A673 (cell line): ENCODE measurements at regions not wholly inside any gene's neighbourhood (a gene's known extent, or its start where the extent isn't known, plus 50 kb on each side); places are given as distances from the start of the nearest gene placed in this dataset.

Experiments used
- BruUV-seq: library from RNA; stranded (reverse); fragments of 400-500 nt; replicated peaks from 2 replicates; lab custom pipeline; 2021; lab: Mats Ljungman, UMichigan
- CTCF ChIA-PET: fragments of 300-600 bp; sonication (Branson Sonifier 250); formaldehyde crosslinking; loops from one replicate; lab custom pipeline; 2022; ENCODE audit warnings: antibody characterized with exemption; lab: Charles Lee
- POLR2A ChIA-PET: fragments of 300-600 bp; sonication (Branson Sonifier 250); formaldehyde crosslinking; loops from one replicate; lab custom pipeline; 2022; ENCODE audit warnings: antibody characterized with exemption; ENCODE audit not compliant: low non-redundant PET; lab: Charles Lee
- DNase-seq: peaks from one replicate; pipeline ENCODE4 v3.0.0-alpha.2; 2015; ENCODE audit warnings: low spot score
- H3K27ac ChIP-seq: fragments of 200-600 bp; sonication (generic); 2 replicates; pipeline ENCODE4 v1.5.1; 2016; ENCODE audit warnings: mixed run types, low read depth, mild to moderate bottlenecking, mixed read lengths, antibody characterized with exemption, low read length; ENCODE audit not compliant: poor library complexity, severe bottlenecking
- H3K27me3 ChIP-seq: fragments of 200-600 bp; sonication (generic); replicated peaks from 2 replicates; pipeline ENCODE4 v1.6.1; 2017; ENCODE audit warnings: mixed run types, low read depth, mild to moderate bottlenecking, mixed read lengths, antibody characterized with exemption, low read length; ENCODE audit not compliant: insufficient read depth, poor library complexity
- H3K36me3 ChIP-seq: fragments of 200-600 bp; sonication (generic); 2 replicates; pipeline ENCODE4 v1.6.1; 2016; ENCODE audit warnings: mixed run types, mild to moderate bottlenecking, mixed read lengths, antibody characterized with exemption, low read length; ENCODE audit not compliant: insufficient read depth, poor library complexity, severe bottlenecking
- H3K4me1 ChIP-seq: fragments of 200-600 bp; sonication (generic); 2 replicates; pipeline ENCODE4 v1.6.1; 2017; ENCODE audit warnings: mixed run types, mild to moderate bottlenecking, mixed read lengths, antibody characterized with exemption, low read length; ENCODE audit not compliant: insufficient read depth, poor library complexity, severe bottlenecking
- H3K4me3 ChIP-seq: fragments of 200-600 bp; sonication (generic); 2 replicates; pipeline ENCODE4 v1.5.1; 2016; ENCODE audit warnings: low read depth, mixed run types, mild to moderate bottlenecking, mixed read lengths, low read length; ENCODE audit not compliant: poor library complexity, severe bottlenecking
- H3K9me3 ChIP-seq: fragments of 200-600 bp; sonication (generic); 2 replicates; pipeline ENCODE4 v1.6.1; 2016; ENCODE audit warnings: mixed run types, low read depth, mild to moderate bottlenecking, mixed read lengths, antibody characterized with exemption, low read length; ENCODE audit not compliant: poor library complexity, severe bottlenecking
- EZH2 ChIP-seq: fragments of 200-600 bp; sonication (generic); IDR thresholded peaks from 2 replicates; pipeline ENCODE4 v1.6.1; 2017; ENCODE audit warnings: borderline replicate concordance, low read depth, mild to moderate bottlenecking, mixed read lengths, antibody characterized with exemption, low read length; ENCODE audit not compliant: poor library complexity, severe bottlenecking
- intact Hi-C: fragments of 100-400 bp; cut with micrococcal nuclease; formaldehyde crosslinking; loops from one replicate; pipeline ENCODE4 v1.10.0; 2022; ENCODE audit not compliant: unreplicated experiment
- TF ChIP-seq, protein P1 (sequence below): fragments of 300-800, 200-600 bp; sonication (generic); conservative IDR thresholded peaks from 2 replicates; pipeline ENCODE4 v1.5.1; 2017; ENCODE audit warnings: low read depth, mild to moderate bottlenecking, antibody characterized with exemption, low read length, moderate library complexity, mixed read lengths

DNA sequence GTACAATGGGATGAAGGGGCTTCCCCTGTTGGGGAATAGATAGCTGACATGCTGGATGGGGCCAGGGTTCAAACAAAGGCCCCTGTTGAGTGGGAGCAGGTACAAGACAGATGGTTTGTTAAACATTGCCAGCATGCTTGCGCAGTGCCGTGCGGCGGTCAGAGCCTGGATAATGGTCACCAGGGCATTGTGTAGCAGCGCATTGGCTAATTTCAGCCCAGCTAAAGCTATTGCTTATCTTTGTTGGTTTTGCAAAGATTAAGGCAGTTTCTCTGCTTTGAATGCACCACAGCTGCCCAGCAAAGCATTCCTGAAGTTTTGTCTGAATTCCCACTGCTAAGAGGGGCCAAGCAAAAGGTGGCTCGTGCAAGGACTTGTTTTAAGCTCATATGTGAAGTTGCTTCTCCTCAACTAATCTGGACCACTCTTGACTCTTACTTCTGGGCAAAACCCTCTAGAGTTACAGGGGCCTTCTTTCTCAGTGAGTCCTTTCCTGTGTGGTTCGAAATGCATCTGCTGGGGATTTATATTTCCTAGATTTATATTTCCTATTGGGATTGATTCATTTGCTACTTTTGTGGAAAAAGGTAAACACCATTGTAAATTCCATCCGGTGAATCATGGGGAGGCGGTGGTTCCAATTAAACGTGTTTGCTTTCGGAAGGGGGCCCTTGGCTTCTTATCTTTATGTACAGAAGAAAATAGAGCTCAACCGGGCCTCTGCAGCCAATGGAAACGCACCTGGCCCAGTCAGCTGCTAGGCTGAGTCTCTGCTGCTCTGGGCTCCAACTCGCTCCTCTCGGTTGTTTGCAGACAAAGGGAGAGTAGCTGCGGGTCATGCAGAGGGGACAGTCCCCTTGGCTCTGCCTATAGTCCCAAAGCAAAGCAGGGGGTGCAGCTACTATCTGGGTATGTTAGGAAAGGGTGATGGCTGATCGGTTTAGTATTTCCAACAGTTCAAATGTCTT is 72.1 kb downstream of the FOXA2 start:
- Histone ChIP-seq H3K36me3 (no peaks in the 10 kb centered on the region), H3K27me3 (peaks cover 9% of the 10 kb centered on the region), H3K4me3 (no peak overlapping the region), H3K9me3 (no peaks in the 10 kb centered on the region), H3K4me1 (no peaks in the 10 kb centered on the region), H3K27ac (no peak overlapping the region)
- POLR2A ChIA-PET = no interaction called here
- no peak for DNase-seq
- TF ChIP-seq, protein P1, sequence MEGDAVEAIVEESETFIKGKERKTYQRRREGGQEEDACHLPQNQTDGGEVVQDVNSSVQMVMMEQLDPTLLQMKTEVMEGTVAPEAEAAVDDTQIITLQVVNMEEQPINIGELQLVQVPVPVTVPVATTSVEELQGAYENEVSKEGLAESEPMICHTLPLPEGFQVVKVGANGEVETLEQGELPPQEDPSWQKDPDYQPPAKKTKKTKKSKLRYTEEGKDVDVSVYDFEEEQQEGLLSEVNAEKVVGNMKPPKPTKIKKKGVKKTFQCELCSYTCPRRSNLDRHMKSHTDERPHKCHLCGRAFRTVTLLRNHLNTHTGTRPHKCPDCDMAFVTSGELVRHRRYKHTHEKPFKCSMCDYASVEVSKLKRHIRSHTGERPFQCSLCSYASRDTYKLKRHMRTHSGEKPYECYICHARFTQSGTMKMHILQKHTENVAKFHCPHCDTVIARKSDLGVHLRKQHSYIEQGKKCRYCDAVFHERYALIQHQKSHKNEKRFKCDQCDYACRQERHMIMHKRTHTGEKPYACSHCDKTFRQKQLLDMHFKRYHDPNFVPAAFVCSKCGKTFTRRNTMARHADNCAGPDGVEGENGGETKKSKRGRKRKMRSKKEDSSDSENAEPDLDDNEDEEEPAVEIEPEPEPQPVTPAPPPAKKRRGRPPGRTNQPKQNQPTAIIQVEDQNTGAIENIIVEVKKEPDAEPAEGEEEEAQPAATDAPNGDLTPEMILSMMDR = no peak
- no peak for TF ChIP-seq EZH2
- CTCF ChIA-PET = no interaction called here
- intact Hi-C loops = no loop called here
- BruUV-seq = no TSS peak

- Histone ChIP-seq H3K27ac (no peak overlapping the region), H3K4me3 (no peak overlapping the region), H3K36me3 (no peaks in the 10 kb centered on the region), H3K4me1 (no peaks in the 10 kb centered on the region), H3K27me3 (peaks cover under 1% of the 10 kb centered on the region), H3K9me3 (no peaks in the 10 kb centered on the region)
- no TSS peak for BruUV-seq
- no peak for TF ChIP-seq EZH2
- TF ChIP-seq, protein P1 = no peak
- intact Hi-C loops = no loop called here
- ChIA-PET POLR2A (no interaction called here), CTCF (no interaction called here)
- no peak for DNase-seq
Observed at GRCh38 chr20:22509843-22510147, 74.6 kb downstream of the FOXA2 start.

GRCh38 chr20:22509090-22509842 is 75.1 kb downstream of the FOXA2 start:
- H3K9me3 ChIP-seq = no peaks in the 10 kb centered on the region
- ChIA-PET POLR2A (no interaction called here), CTCF (no interaction called here)
- H3K27me3 ChIP-seq = no peaks in the 10 kb centered on the region
- no peaks in the 10 kb centered on the region for H3K4me1 ChIP-seq
- intact Hi-C loops = no loop called here
- no peak for DNase-seq
- no peak for TF ChIP-seq EZH2
- TF ChIP-seq, protein P1 = no peak
- H3K4me3 ChIP-seq = no peak overlapping the region
- H3K27ac ChIP-seq = no peak overlapping the region
- no peaks in the 10 kb centered on the region for H3K36me3 ChIP-seq
- no TSS peak for BruUV-seq
